Natural killer cell (primary cell): ENCODE measurements at regions not wholly inside any gene's neighbourhood (a gene's known extent, or its start where the extent isn't known, plus 50 kb on each side); places are given as distances from the start of the nearest gene placed in this dataset.
"Not testable (repeated sequence)": the region's sequence is repeated elsewhere in the genome, so short reads cannot be mapped to it uniquely, and the experiment has no call there.

ENCODE experiments used
- ATAC-seq, 3 donors: fragments of 150-1000 bp in 2 of 3; fragments of 200-7000 bp in 1 of 3; cut with Tn5 transposase; 1 replicate in 1 of 3; 2 replicates in 2 of 3; pipeline ENCODE4 v1.10.0; 2021; ENCODE audit warnings: mild to moderate bottlenecking in 2 of 3, moderate library complexity in 2 of 3
- DNase-seq, 2 donors: peaks; one replicate each; pipeline versions ENCODE4 v3.0.0 to v3.0.0-alpha.2; 2013 to 2021; ENCODE audit warnings: mixed read lengths in 1 of 2
- H3K27ac ChIP-seq: one replicate; pipeline ENCODE4 v1.5.1; 2013; ENCODE audit warnings: mild to moderate bottlenecking, low read length
- H3K27me3 ChIP-seq: one replicate; pipeline ENCODE4 v1.6.1; 2013; ENCODE audit warnings: low read length; ENCODE audit not compliant: control insufficient read depth, insufficient read depth
- H3K36me3 ChIP-seq: one replicate; pipeline ENCODE4 v1.6.1; 2013; ENCODE audit warnings: low read length; ENCODE audit not compliant: control insufficient read depth, insufficient read depth
- H3K4me1 ChIP-seq: one replicate; pipeline ENCODE4 v1.6.1; 2013; ENCODE audit warnings: low read length; ENCODE audit not compliant: control insufficient read depth, insufficient read depth
- H3K4me3 ChIP-seq: one replicate; pipeline ENCODE4 v1.5.1; 2013; ENCODE audit warnings: low read length
- H3K9me3 ChIP-seq: one replicate; pipeline ENCODE4 v1.6.1; 2013; ENCODE audit warnings: low read length; ENCODE audit not compliant: control insufficient read depth, insufficient read depth
- H3K27ac Mint-ChIP-seq, 2 donors: one replicate each; pipeline ENCODE4 v1.8.0; 2022; ENCODE audit warnings: mild to moderate bottlenecking in 2 of 2, mixed read lengths in 2 of 2, moderate library complexity in 1 of 2
- H3K27me3 Mint-ChIP-seq, 2 donors: one replicate each; pipeline ENCODE4 v1.8.0; 2022; ENCODE audit warnings: low read depth in 2 of 2, mixed read lengths in 2 of 2
- H3K36me3 Mint-ChIP-seq: one replicate; pipeline ENCODE4 v1.8.0; 2022; ENCODE audit warnings: mixed read lengths
- H3K4me1 Mint-ChIP-seq, 2 donors: one replicate each; pipeline ENCODE4 v1.8.0; 2022; ENCODE audit warnings: mixed read lengths in 2 of 2
- H3K4me3 Mint-ChIP-seq: one replicate; pipeline ENCODE4 v1.8.0; 2022; ENCODE audit warnings: mild to moderate bottlenecking, moderate library complexity, mixed read lengths
- H3K9me3 Mint-ChIP-seq, 2 donors: one replicate each; pipeline ENCODE4 v1.8.0; 2022; ENCODE audit warnings: mixed read lengths in 2 of 2
- WGBS: methylation state at CpG from one replicate; pipeline ENCODE4 v1.1.7; 2013; ENCODE audit warnings: missing lambda C conversion rate; ENCODE audit not compliant: insufficient coverage; 5-methylcytosine and 5-hydroxymethylcytosine counted together
- intact Hi-C: fragments of 100-400 bp; cut with micrococcal nuclease; formaldehyde crosslinking; loops from one replicate; pipeline ENCODE4 v1.14.2; 2022
- TF ChIP-seq, protein P1 (sequence below): fragments of 200-600 bp; IDR thresholded peaks from one replicate; pipeline ENCODE4 v1.8.0; 2022; ENCODE audit warnings: antibody characterized with exemption

DNA sequence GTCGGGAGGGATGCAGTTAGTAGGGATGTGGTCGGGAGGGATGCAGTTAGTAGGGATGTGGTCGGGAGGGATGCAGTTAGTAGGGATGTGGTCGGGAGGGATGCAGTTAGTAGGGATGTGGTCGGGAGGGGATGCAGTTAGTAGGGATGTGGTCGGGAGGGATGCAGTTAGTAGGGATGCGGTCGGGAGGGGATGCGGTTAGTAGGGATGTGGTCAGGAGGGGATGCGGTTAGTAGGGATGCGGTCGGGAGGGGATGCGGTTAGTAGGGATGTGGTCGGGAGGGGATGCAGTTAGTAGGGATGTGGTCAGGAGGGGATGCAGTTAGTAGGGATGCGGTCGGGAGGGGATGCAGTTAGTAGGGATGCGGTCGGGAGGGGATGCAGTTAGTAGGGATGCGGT lies 96.2 kb downstream of the BDH1 start:
- Mint-ChIP-seq H3K27ac (peak overlapping the region in 1 of 2 donors; percentile 61), H3K27me3 (peaks cover 7 to 12% of the 10 kb centered on the region in 2 donors), H3K4me1 (peaks cover 18 to 23% of the 10 kb centered on the region in 2 donors)
- H3K27me3 ChIP-seq, H3K4me3 Mint-ChIP-seq, H3K9me3 Mint-ChIP-seq, ATAC-seq, intact Hi-C loops, H3K36me3 ChIP-seq, H3K36me3 Mint-ChIP-seq, H3K9me3 ChIP-seq, H3K4me3 ChIP-seq, H3K27ac ChIP-seq: not testable (repeated sequence)
- peaks cover 20% of the 10 kb centered on the region for H3K4me1 ChIP-seq
- 63% methylated on average over 17 of the region's 19 CpGs for whole genome bisulfite sequencing
- peak in 1 of 2 donors; percentile 43 for DNase-seq

DNA sequence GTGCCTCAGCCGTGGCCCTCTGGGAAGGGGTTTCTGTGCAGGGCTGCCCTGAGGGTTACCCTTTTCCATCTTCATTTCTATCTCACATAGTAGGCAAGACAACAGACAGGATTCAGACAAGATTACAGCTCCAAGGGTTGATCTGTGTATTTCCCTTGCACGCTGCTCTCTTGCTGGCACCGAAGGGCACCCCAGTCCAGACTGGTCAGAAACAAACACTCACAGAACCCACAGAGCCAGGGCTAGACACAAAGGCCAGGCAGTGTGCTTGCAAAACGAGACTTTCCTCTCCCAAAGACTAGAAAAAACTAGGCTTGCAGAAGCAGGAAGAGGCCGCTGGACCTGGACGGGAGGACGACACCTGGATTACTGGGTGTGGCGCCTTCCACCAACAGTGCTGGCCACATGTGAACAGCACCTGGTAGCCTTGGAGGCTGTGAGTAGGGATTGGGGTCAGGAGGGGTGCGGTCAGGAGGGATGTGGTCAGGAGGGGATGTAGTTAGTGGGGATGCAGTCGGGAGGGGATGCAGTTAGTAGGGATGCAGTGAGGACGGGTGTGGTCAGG lies 96.8 kb downstream of the BDH1 start:
- no peak for ATAC-seq

DNA sequence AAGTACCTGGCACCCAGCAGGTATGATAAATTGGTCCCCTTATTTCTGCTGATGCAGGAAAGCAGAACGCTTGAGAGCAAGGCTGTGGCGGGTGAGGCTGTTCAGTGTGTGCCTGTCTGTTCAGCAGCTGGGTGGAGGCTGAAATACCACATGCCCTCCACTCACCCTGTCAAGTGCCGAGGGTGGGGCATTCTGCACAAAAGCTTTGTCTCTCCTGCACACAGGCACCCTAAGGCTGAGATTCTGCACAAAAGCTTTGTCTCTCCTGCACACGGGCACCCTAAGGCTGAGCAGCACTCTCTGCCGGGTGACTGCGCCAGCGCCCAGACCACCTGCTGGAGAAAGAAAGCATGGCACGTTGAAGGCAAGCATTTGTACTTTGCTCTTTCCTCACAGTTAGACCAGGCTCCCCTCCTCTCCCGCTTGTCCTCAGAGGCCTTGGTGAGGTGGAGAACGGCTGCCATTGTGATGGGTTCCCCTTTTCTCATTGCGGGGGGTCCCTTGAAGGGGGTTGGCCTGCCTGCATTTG lies 97.5 kb downstream of the BDH1 start:
- peaks cover 23% of the 10 kb centered on the region in 2 donors for H3K4me1 Mint-ChIP-seq
- peaks cover 5 to 8% of the 10 kb centered on the region in 2 donors for H3K27me3 Mint-ChIP-seq
- ATAC-seq (peak; percentile 42 to 67 (median 55)), DNase-seq (peak in 1 of 2 donors; percentile 64)
- no peaks in the 10 kb centered on the region for H3K9me3 Mint-ChIP-seq
- H3K9me3 ChIP-seq = peaks cover 7% of the 10 kb centered on the region
- H3K4me3 Mint-ChIP-seq = peak overlapping the region; percentile 21
- peaks cover 20% of the 10 kb centered on the region for H3K4me1 ChIP-seq
- no peaks in the 10 kb centered on the region for H3K36me3 Mint-ChIP-seq
- H3K36me3 ChIP-seq = no peaks in the 10 kb centered on the region
- WGBS = 82% methylated on average over 9 of the region's 11 CpGs
- intact Hi-C loops = no loop called here
- H3K27me3 ChIP-seq = no peaks in the 10 kb centered on the region
- H3K4me3 ChIP-seq = no peak overlapping the region
- no peak overlapping the region for H3K27ac ChIP-seq
- TF ChIP-seq, protein P1, sequence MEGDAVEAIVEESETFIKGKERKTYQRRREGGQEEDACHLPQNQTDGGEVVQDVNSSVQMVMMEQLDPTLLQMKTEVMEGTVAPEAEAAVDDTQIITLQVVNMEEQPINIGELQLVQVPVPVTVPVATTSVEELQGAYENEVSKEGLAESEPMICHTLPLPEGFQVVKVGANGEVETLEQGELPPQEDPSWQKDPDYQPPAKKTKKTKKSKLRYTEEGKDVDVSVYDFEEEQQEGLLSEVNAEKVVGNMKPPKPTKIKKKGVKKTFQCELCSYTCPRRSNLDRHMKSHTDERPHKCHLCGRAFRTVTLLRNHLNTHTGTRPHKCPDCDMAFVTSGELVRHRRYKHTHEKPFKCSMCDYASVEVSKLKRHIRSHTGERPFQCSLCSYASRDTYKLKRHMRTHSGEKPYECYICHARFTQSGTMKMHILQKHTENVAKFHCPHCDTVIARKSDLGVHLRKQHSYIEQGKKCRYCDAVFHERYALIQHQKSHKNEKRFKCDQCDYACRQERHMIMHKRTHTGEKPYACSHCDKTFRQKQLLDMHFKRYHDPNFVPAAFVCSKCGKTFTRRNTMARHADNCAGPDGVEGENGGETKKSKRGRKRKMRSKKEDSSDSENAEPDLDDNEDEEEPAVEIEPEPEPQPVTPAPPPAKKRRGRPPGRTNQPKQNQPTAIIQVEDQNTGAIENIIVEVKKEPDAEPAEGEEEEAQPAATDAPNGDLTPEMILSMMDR = no peak
- H3K27ac Mint-ChIP-seq = no peak overlapping the region

More for the DNA sequence above, 96.8 kb downstream of the BDH1 start:
- WGBS = 93% methylated on average over 9 of the region's 11 CpGs
- Histone ChIP-seq H3K4me3 (no peak overlapping the region), H3K27me3 (no peaks in the 10 kb centered on the region), H3K4me1 (peaks cover 20% of the 10 kb centered on the region), H3K27ac (no peak overlapping the region), H3K36me3 (no peaks in the 10 kb centered on the region), H3K9me3 (peaks cover 7% of the 10 kb centered on the region)
- no peak overlapping the region for H3K4me3 Mint-ChIP-seq
- H3K4me1 Mint-ChIP-seq = peaks cover 22 to 23% of the 10 kb centered on the region in 2 donors
- intact Hi-C loops = no loop called here
- TF ChIP-seq, protein P1 = no peak
- peak in 1 of 2 donors; percentile 17 for DNase-seq
- peaks cover 5 to 8% of the 10 kb centered on the region in 2 donors for H3K27me3 Mint-ChIP-seq
- no peaks in the 10 kb centered on the region for H3K9me3 Mint-ChIP-seq
- H3K27ac Mint-ChIP-seq = no peak overlapping the region
- H3K36me3 Mint-ChIP-seq = no peaks in the 10 kb centered on the region

DNA sequence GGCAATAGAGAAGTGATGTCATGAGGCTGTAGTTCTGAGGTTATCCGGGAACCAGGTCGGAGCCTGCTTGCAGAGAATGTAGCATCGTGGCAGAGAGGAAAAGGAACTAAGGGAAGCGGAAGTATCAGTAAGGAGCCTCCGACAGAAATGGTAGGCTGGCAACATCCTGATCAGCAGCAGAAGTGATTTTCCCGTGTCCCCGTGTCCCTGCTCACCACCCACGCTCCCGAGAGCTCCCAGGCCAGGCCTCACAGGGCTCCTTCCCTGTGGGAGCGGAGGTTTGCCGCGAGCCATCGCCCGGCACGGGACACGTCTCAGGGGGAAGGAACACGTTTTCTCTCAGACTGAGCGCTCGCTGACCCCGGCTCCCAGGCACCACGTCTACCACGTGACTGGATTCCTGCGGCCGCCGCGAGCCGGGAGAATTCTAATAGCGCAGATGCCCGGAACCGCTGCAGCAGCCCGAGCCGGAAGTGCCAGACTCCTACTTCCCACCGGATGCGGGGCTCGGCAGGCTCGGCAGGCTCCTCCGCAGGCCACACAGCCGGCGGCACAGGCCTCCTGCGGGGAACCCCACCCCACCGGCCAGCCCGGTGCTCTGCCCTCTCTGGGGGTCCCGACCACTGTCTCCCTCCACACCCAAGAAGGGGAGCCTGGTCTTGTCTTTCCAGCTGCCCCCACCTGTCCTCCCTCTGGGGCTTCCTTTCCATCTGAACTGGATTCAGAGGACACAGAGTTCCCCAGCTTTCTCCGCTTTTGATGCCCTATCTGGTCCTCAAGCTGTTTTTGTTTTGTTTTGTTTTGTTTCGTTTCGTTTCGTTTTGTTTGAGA lies 99.3 kb downstream of the BDH1 start:
- peak overlapping the region; percentile 63 for H3K4me3 ChIP-seq
- no peaks in the 10 kb centered on the region for H3K27me3 ChIP-seq
- H3K4me1 Mint-ChIP-seq = peaks cover 23% of the 10 kb centered on the region in 2 donors
- no peaks in the 10 kb centered on the region for H3K9me3 Mint-ChIP-seq
- H3K27me3 Mint-ChIP-seq = no peaks in the 10 kb centered on the region
- intact Hi-C loops = no loop called here
- H3K4me1 ChIP-seq = peaks cover 20% of the 10 kb centered on the region
- H3K27ac Mint-ChIP-seq = peak overlapping the region; percentile 36 to 68
- H3K36me3 Mint-ChIP-seq = no peaks in the 10 kb centered on the region
- TF ChIP-seq, protein P1 = no peak
- H3K36me3 ChIP-seq = no peaks in the 10 kb centered on the region
- DNase-seq (peak; percentile 19 to 59), ATAC-seq (peak; percentile 42 to 61 (median 56))
- WGBS = 3% methylated on average over 44 of the region's 47 CpGs
- H3K9me3 ChIP-seq = peaks cover 7% of the 10 kb centered on the region
- peak overlapping the region; percentile 93 for H3K4me3 Mint-ChIP-seq
- H3K27ac ChIP-seq = peak overlapping the region; percentile 3

DNA sequence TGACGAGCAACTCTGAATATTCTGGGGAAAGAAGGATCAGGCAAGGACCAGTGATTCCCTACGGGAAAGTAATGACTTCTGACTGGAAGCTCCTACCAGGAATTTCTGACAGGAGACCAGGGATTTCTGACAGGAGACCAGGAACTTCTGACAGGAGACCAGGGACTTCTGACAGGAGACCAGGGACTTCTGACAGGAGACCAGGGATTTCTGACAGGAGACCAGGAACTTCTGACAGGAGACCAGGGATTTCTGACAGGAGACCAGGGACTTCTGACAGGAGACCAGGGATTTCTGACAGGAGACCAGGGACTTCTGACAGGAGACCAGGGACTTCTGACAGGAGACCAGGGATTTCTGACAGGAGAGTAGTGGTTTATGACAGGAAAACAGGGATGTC lies 100.9 kb downstream of the BDH1 start:
- not testable (repeated sequence) for H3K36me3 ChIP-seq, H3K4me3 ChIP-seq, H3K27me3 ChIP-seq, DNase-seq, ATAC-seq, H3K27ac ChIP-seq, H3K9me3 Mint-ChIP-seq, H3K36me3 Mint-ChIP-seq, H3K27me3 Mint-ChIP-seq, H3K9me3 ChIP-seq
- H3K27ac Mint-ChIP-seq = peak overlapping the region in 1 of 2 donors; percentile 68
- H3K4me3 Mint-ChIP-seq = peak overlapping the region; percentile 93
- peaks cover 20% of the 10 kb centered on the region for H3K4me1 ChIP-seq
- intact Hi-C loops = loop anchor here (5.0 kb wide), 1 partner anchor 198 kb away; no protein-coding TSS in a partner anchor
- 83% methylated on average over 2 of the region's 2 CpGs for WGBS
- peaks cover 23% of the 10 kb centered on the region in 2 donors for H3K4me1 Mint-ChIP-seq
